SK-N-SH (cell line): ENCODE measurements at regions not wholly inside any gene's neighbourhood (a gene's known extent, or its start where the extent isn't known, plus 50 kb on each side); places are given as distances from the start of the nearest gene placed in this dataset.

Experiments
- EP300 ChIP-seq, 2 experiments: IDR thresholded peaks; 2 replicates each; pipeline versions ENCODE4 v1.4.0 to v1.6.1; 2012; ENCODE audit warnings: borderline replicate concordance in 1 of 2, low read depth in 1 of 2, low read length in 1 of 2
- EZH2phosphoT487 ChIP-seq: fragments of 200-600 bp; sonication (generic); IDR thresholded peaks from 2 replicates; pipeline ENCODE4 v1.6.1; 2017; ENCODE audit warnings: low read depth, mixed run types, mild to moderate bottlenecking, antibody characterized with exemption, moderate library complexity, borderline replicate concordance
- GABPA ChIP-seq: IDR thresholded peaks from 2 replicates; pipeline ENCODE4 v1.4.0; 2012; ENCODE audit warnings: low read depth, mild to moderate bottlenecking
- JUND ChIP-seq: IDR thresholded peaks from 2 replicates; pipeline ENCODE4 v1.4.0; 2012
- POLR2AphosphoS5 ChIP-seq: IDR thresholded peaks from 2 replicates; pipeline ENCODE4 v1.6.1; 2012; ENCODE audit warnings: low read depth, low read length
- SIN3A ChIP-seq: IDR thresholded peaks from 2 replicates; pipeline ENCODE4 v1.6.1; 2012; ENCODE audit warnings: low read depth, mild to moderate bottlenecking, low read length, moderate library complexity, borderline replicate concordance
- TCF12 ChIP-seq: IDR thresholded peaks from 2 replicates; pipeline ENCODE4 v1.4.0; 2012
- TF ChIP-seq, protein P1 (sequence below): IDR thresholded peaks from 2 replicates; pipeline ENCODE4 v1.4.0; 2012; ENCODE audit warnings: low read depth, borderline replicate concordance
- TF ChIP-seq, protein P2 (sequence below): fragments of 200-600 bp; sonication (generic); IDR thresholded peaks from 2 replicates; pipeline ENCODE4 v1.6.1; 2017; ENCODE audit warnings: antibody characterized with exemption, mild to moderate bottlenecking, moderate library complexity
- TF ChIP-seq, protein P3 (sequence below): IDR thresholded peaks from 2 replicates; pipeline ENCODE4; 2012

DNA sequence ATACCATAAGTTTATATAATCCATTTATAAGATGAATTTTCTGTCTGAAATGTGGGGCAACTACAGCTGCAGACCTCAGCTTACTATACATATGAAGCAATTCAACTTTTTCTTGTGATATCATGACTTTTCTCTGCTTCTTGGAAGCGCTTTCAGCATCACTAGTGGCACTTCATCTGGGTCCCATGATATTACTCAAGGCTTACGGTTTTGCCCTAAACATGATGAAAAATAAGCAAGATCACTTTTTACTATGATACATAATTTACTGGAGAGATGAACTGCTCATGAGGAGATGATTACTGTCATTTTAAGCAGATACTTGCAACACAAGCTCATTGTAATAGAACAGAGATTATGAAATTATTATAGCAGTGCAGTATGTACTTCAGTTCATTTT lies 258.0 kb upstream of the ZSWIM2 start:
- TF ChIP-seq, protein P1, sequence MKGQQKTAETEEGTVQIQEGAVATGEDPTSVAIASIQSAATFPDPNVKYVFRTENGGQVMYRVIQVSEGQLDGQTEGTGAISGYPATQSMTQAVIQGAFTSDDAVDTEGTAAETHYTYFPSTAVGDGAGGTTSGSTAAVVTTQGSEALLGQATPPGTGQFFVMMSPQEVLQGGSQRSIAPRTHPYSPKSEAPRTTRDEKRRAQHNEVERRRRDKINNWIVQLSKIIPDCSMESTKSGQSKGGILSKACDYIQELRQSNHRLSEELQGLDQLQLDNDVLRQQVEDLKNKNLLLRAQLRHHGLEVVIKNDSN = no peak
- TF ChIP-seq, protein P2, sequence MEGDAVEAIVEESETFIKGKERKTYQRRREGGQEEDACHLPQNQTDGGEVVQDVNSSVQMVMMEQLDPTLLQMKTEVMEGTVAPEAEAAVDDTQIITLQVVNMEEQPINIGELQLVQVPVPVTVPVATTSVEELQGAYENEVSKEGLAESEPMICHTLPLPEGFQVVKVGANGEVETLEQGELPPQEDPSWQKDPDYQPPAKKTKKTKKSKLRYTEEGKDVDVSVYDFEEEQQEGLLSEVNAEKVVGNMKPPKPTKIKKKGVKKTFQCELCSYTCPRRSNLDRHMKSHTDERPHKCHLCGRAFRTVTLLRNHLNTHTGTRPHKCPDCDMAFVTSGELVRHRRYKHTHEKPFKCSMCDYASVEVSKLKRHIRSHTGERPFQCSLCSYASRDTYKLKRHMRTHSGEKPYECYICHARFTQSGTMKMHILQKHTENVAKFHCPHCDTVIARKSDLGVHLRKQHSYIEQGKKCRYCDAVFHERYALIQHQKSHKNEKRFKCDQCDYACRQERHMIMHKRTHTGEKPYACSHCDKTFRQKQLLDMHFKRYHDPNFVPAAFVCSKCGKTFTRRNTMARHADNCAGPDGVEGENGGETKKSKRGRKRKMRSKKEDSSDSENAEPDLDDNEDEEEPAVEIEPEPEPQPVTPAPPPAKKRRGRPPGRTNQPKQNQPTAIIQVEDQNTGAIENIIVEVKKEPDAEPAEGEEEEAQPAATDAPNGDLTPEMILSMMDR = no peak
- no peak for TF ChIP-seq EZH2phosphoT487
- TF ChIP-seq, protein P3, sequence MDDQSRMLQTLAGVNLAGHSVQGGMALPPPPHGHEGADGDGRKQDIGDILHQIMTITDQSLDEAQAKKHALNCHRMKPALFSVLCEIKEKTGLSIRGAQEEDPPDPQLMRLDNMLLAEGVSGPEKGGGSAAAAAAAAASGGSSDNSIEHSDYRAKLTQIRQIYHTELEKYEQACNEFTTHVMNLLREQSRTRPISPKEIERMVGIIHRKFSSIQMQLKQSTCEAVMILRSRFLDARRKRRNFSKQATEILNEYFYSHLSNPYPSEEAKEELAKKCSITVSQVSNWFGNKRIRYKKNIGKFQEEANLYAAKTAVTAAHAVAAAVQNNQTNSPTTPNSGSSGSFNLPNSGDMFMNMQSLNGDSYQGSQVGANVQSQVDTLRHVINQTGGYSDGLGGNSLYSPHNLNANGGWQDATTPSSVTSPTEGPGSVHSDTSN = no peak
- TF ChIP-seq SIN3A = no peak
- no peak for TF ChIP-seq GABPA
- TF ChIP-seq JUND = no peak
- no peak for TF ChIP-seq TCF12
- TF ChIP-seq EP300 (IDR thresholded peaks at IDR 0.05; ENCODE audit: borderline replicate concordance in 1 of 2, low read depth in 1 of 2, low read length in 1 of 2) = no peak
- TF ChIP-seq POLR2AphosphoS5 = no peak
